ENCODE measurements at regions not wholly inside any gene's neighbourhood (a gene's known extent, or its start where the extent isn't known, plus 50 kb on each side); places are given as distances from the start of the nearest gene placed in this dataset.
"Not testable (repeated sequence)": the region's sequence is repeated elsewhere in the genome, so short reads cannot be mapped to it uniquely, and the experiment has no call there.

GRCh38 chr15:30470601-30471365, 56.7 kb upstream of the GOLGA8R start:
- H3K9me3 ChIP-seq (ENCODE audit: low read depth); H3K27ac Mint-ChIP-seq; H3K36me3 Mint-ChIP-seq; H3K27me3 ChIP-seq; H2AFZ ChIP-seq (replicated peaks); H3K79me2 ChIP-seq (ENCODE audit: low read depth); H3F3A ChIP-seq (ENCODE audit: low read depth); DNase-seq (ENCODE audit: low spot score); H3K4me1 Mint-ChIP-seq; H3K27me3 Mint-ChIP-seq (ENCODE audit: insufficient read depth, low read depth); H3K4me1 ChIP-seq; H4K20me1 ChIP-seq (ENCODE audit: low read depth); H3K9ac ChIP-seq; H3K9me3 Mint-ChIP-seq; H3K4me3 Mint-ChIP-seq; H3K36me3 ChIP-seq; H3K4me2 ChIP-seq; H3K27ac ChIP-seq: not testable (repeated sequence)
- peak; percentile 5 for TF ChIP-seq CTCF (IDR thresholded peaks at IDR 0.05)
- peak overlapping the region; percentile 45 for H3K4me3 ChIP-seq

GRCh38 chr15:30471366-30471749, 57.3 kb upstream of the GOLGA8R start:
- H3K4me1 Mint-ChIP-seq; H3K4me3 Mint-ChIP-seq; H3K9ac ChIP-seq; H3K27ac ChIP-seq; H3K36me3 ChIP-seq; H3K4me2 ChIP-seq; H3K79me2 ChIP-seq (ENCODE audit: low read depth); H3F3A ChIP-seq (ENCODE audit: low read depth); H3K27me3 Mint-ChIP-seq (ENCODE audit: insufficient read depth, low read depth); H3K9me3 ChIP-seq (ENCODE audit: low read depth); DNase-seq (ENCODE audit: low spot score); H3K27me3 ChIP-seq; H3K4me1 ChIP-seq; H2AFZ ChIP-seq (replicated peaks); H3K9me3 Mint-ChIP-seq; H3K27ac Mint-ChIP-seq; H3K36me3 Mint-ChIP-seq; H4K20me1 ChIP-seq (ENCODE audit: low read depth): not testable (repeated sequence)
- peak overlapping the region; percentile 45 for H3K4me3 ChIP-seq

- not testable (repeated sequence) for H3K9me3 ChIP-seq (ENCODE audit: low read depth); DNase-seq (ENCODE audit: low spot score); H4K20me1 ChIP-seq (ENCODE audit: low read depth); H3K4me3 Mint-ChIP-seq; H3K27me3 Mint-ChIP-seq (ENCODE audit: insufficient read depth, low read depth); H3K36me3 ChIP-seq; H3K27ac Mint-ChIP-seq; H3K4me1 ChIP-seq; H3K4me2 ChIP-seq; H2AFZ ChIP-seq (replicated peaks); H3K9me3 Mint-ChIP-seq; H3K79me2 ChIP-seq (ENCODE audit: low read depth); H3K27ac ChIP-seq; H3K27me3 ChIP-seq; H3K4me3 ChIP-seq; H3F3A ChIP-seq (ENCODE audit: low read depth); H3K4me1 Mint-ChIP-seq; H3K36me3 Mint-ChIP-seq; H3K9ac ChIP-seq
Measured at GRCh38 chr15:30471817-30472551, 57.9 kb upstream of the GOLGA8R start.

GRCh38 chr15:30484887-30485286, 67.0 kb upstream of the GOLGA8Q start:
- not testable (repeated sequence) for H3F3A ChIP-seq (ENCODE audit: low read depth); H3K27me3 Mint-ChIP-seq (ENCODE audit: insufficient read depth, low read depth); H3K27ac Mint-ChIP-seq; H3K27ac ChIP-seq; H3K36me3 Mint-ChIP-seq; H3K4me2 ChIP-seq; H3K4me1 ChIP-seq; H3K36me3 ChIP-seq; H3K27me3 ChIP-seq; H2AFZ ChIP-seq (replicated peaks); H3K4me3 Mint-ChIP-seq; DNase-seq (ENCODE audit: low spot score); H3K9ac ChIP-seq; H3K9me3 ChIP-seq (ENCODE audit: low read depth); H3K4me3 ChIP-seq; H4K20me1 ChIP-seq (ENCODE audit: low read depth); H3K79me2 ChIP-seq (ENCODE audit: low read depth); H3K4me1 Mint-ChIP-seq; H3K9me3 Mint-ChIP-seq

GRCh38 chr15:30489237-30489636, 62.6 kb upstream of the GOLGA8Q start:
- not testable (repeated sequence) for H3K27me3 Mint-ChIP-seq (ENCODE audit: insufficient read depth, low read depth); H3K36me3 ChIP-seq; H3K9me3 Mint-ChIP-seq

GRCh38 chr15:30490334-30490733, 61.5 kb upstream of the GOLGA8Q start:
- H3K27ac Mint-ChIP-seq; H3K79me2 ChIP-seq (ENCODE audit: low read depth); DNase-seq (ENCODE audit: low spot score); H3K4me1 ChIP-seq; H3K4me3 Mint-ChIP-seq; H3K27ac ChIP-seq; H3K9ac ChIP-seq; H3K9me3 ChIP-seq (ENCODE audit: low read depth); H3F3A ChIP-seq (ENCODE audit: low read depth); H2AFZ ChIP-seq (replicated peaks); H3K4me1 Mint-ChIP-seq; H3K36me3 ChIP-seq; H3K9me3 Mint-ChIP-seq; H4K20me1 ChIP-seq (ENCODE audit: low read depth); H3K4me3 ChIP-seq; H3K36me3 Mint-ChIP-seq; H3K27me3 Mint-ChIP-seq (ENCODE audit: insufficient read depth, low read depth); H3K27me3 ChIP-seq; H3K4me2 ChIP-seq: not testable (repeated sequence)

More at GRCh38 chr15:30489237-30489636, 62.6 kb upstream of the GOLGA8Q start:
- not testable (repeated sequence) for H3K27ac Mint-ChIP-seq; H3K4me2 ChIP-seq; H3K4me3 Mint-ChIP-seq; H3K9me3 ChIP-seq (ENCODE audit: low read depth); H3K9ac ChIP-seq; H3K27ac ChIP-seq; H3F3A ChIP-seq (ENCODE audit: low read depth); H3K36me3 Mint-ChIP-seq; H3K27me3 ChIP-seq; H3K79me2 ChIP-seq (ENCODE audit: low read depth); H4K20me1 ChIP-seq (ENCODE audit: low read depth); H2AFZ ChIP-seq (replicated peaks); H3K4me1 Mint-ChIP-seq; DNase-seq (ENCODE audit: low spot score); H3K4me3 ChIP-seq; H3K4me1 ChIP-seq

GRCh38 chr15:30493947-30494346, 57.9 kb upstream of the GOLGA8Q start:
- H3K4me3 ChIP-seq; H3K27me3 ChIP-seq; H3K79me2 ChIP-seq (ENCODE audit: low read depth); H3K4me2 ChIP-seq; H3K4me1 ChIP-seq; H3K36me3 ChIP-seq; H3K27ac ChIP-seq; H2AFZ ChIP-seq (replicated peaks); H3K9ac ChIP-seq; H3K27ac Mint-ChIP-seq; H3K4me3 Mint-ChIP-seq; H4K20me1 ChIP-seq (ENCODE audit: low read depth); H3F3A ChIP-seq (ENCODE audit: low read depth); H3K4me1 Mint-ChIP-seq; H3K36me3 Mint-ChIP-seq; H3K9me3 ChIP-seq (ENCODE audit: low read depth); DNase-seq (ENCODE audit: low spot score); H3K9me3 Mint-ChIP-seq; H3K27me3 Mint-ChIP-seq (ENCODE audit: insufficient read depth, low read depth): not testable (repeated sequence)
